ENCODE measurements at regions not wholly inside any gene's neighbourhood (a gene's known extent, or its start where the extent isn't known, plus 50 kb on each side); places are given as distances from the start of the nearest gene placed in this dataset.
"Not testable (repeated sequence)": the region's sequence is repeated elsewhere in the genome, so short reads cannot be mapped to it uniquely, and the experiment has no call there.

DNA sequence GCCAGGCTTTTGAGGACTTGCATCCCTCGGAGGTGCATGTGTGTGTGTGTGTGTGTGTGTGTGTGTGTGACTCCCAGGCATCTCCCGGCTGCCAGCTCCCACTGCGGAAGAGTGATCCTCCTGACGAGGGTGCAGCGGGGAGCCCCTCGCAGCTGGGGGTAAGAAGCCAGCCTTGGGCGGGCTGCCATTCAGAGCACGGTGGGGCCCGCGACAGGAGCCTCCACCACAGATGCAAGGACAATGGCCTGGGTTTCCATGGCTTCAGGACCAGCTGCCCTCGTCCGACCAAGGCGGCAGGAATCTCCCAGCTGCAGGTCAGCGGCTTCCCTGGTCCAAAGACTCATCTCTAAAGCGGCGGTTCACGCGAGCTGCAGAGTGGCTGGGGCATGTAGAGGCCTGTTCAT, 908.5 kb downstream of the BRD1 start:
- TF ChIP-seq EZH2 (IDR thresholded peaks at IDR 0.05; ENCODE audit: borderline replicate concordance, insufficient read depth, low read depth, low read length, poor library complexity, severe bottlenecking): no peak
- TF ChIP-seq, protein P1, sequence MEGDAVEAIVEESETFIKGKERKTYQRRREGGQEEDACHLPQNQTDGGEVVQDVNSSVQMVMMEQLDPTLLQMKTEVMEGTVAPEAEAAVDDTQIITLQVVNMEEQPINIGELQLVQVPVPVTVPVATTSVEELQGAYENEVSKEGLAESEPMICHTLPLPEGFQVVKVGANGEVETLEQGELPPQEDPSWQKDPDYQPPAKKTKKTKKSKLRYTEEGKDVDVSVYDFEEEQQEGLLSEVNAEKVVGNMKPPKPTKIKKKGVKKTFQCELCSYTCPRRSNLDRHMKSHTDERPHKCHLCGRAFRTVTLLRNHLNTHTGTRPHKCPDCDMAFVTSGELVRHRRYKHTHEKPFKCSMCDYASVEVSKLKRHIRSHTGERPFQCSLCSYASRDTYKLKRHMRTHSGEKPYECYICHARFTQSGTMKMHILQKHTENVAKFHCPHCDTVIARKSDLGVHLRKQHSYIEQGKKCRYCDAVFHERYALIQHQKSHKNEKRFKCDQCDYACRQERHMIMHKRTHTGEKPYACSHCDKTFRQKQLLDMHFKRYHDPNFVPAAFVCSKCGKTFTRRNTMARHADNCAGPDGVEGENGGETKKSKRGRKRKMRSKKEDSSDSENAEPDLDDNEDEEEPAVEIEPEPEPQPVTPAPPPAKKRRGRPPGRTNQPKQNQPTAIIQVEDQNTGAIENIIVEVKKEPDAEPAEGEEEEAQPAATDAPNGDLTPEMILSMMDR (IDR thresholded peaks at IDR 0.05): no peak
- CTCF ChIA-PET: no interaction called here
- intact Hi-C loops (cut with micrococcal nuclease): no loop called here
- POLR2A ChIA-PET: no interaction called here
- no peak for DNase-seq
- H3K9me3 Mint-ChIP-seq (ENCODE audit: insufficient read depth): no peaks in the 10 kb centered on the region
- no peaks in the 10 kb centered on the region for H3K4me1 Mint-ChIP-seq
- Histone ChIP-seq H3K27ac (ENCODE audit: low read length in 2 of 2) (no peak overlapping the region), H3K27me3 (replicated peaks in 1 of 4; ENCODE audit: control extremely low read depth in 1 of 4, control insufficient read depth in 3 of 4, insufficient read depth in 4 of 4, low read length in 3 of 4) (no peaks in the 10 kb centered on the region), H3K4me3 (ENCODE audit: control extremely low read depth in 1 of 5, extremely low read depth in 1 of 5, insufficient read depth in 1 of 5, low read depth in 2 of 5, low read length in 4 of 5) (no peak overlapping the region), H3K79me2 (ENCODE audit: control insufficient read depth, insufficient read depth, low read length) (no peaks in the 10 kb centered on the region), H3K4me1 (ENCODE audit: control insufficient read depth in 2 of 2, insufficient read depth in 2 of 2, low read length in 2 of 2) (no peaks in the 10 kb centered on the region), H4K20me1 (ENCODE audit: control insufficient read depth, insufficient read depth, low read length, poor library complexity, severe bottlenecking) (no peaks in the 10 kb centered on the region), H3K9ac (ENCODE audit: low read length) (no peak overlapping the region), H2AFZ (ENCODE audit: insufficient read depth, low read depth, low read length, poor library complexity, severe bottlenecking) (no peak overlapping the region), H3K36me3 (replicated peaks in 1 of 2; ENCODE audit: control extremely low read depth in 1 of 2, control insufficient read depth in 1 of 2, extremely low read depth in 1 of 2, insufficient read depth in 2 of 2, low read length in 1 of 2) (no peaks in the 10 kb centered on the region), H3K4me2 (replicated peaks; ENCODE audit: low read depth, low read length, poor library complexity, severe bottlenecking) (no peak overlapping the region), H3K9me3 (ENCODE audit: control extremely low read depth in 1 of 3, control insufficient read depth in 2 of 3, insufficient read depth in 1 of 3, low read length in 2 of 3) (peaks cover 0 to 11% (median 0%) of the 10 kb centered on the region in 3 donors)
- no peak overlapping the region for H3K4me3 Mint-ChIP-seq
- no peak for ATAC-seq (ENCODE audit: low read depth)
- H3K27ac Mint-ChIP-seq: no peak overlapping the region
- H3K27me3 Mint-ChIP-seq: peaks cover 13% of the 10 kb centered on the region
- WGBS (ENCODE audit: insufficient coverage): 91% methylated on average over 18 of the region's 18 CpGs

DNA sequence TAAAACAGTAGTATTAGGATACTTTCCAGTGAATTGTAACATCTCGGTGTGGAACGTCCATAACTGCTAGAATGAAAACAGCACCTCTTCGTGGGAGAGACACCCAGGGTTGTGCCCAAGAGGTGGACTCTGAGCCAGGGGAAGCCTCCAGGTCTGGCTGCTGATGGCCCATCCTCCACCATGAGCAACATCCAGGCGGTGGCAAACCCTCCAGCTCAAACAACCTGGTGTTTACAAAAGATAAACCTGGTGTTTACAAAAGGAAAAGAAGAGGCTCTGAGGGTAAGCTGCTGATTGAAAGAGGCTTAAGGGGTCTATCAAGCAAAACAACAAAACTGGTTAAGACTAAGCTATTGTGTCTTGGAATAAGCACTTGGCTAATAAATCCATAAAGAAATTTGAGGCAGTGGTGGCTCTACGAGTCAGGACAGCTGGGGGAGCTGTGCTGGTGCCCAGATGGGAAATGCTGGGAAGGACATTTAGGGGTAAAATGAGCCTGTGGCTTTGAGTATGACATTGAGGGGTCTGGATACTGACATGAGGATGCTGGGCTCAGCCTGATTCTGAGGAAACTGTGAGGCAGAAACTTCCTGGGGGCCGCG, 909.0 kb downstream of the BRD1 start:
- no peak overlapping the region for H3K9ac ChIP-seq (ENCODE audit: low read length)
- H3K36me3 ChIP-seq (replicated peaks in 1 of 2; ENCODE audit: control extremely low read depth in 1 of 2, control insufficient read depth in 1 of 2, extremely low read depth in 1 of 2, insufficient read depth in 2 of 2, low read length in 1 of 2): no peaks in the 10 kb centered on the region
- no peak for TF ChIP-seq EZH2 (IDR thresholded peaks at IDR 0.05; ENCODE audit: borderline replicate concordance, insufficient read depth, low read depth, low read length, poor library complexity, severe bottlenecking)
- TF ChIP-seq, protein P1 (IDR thresholded peaks at IDR 0.05): no peak
- 80% methylated on average over 6 of the region's 7 CpGs for WGBS (ENCODE audit: insufficient coverage)
- Mint-ChIP-seq H3K4me3 (no peak overlapping the region), H3K27me3 (peaks cover 13% of the 10 kb centered on the region), H3K4me1 (no peaks in the 10 kb centered on the region), H3K9me3 (ENCODE audit: insufficient read depth) (no peaks in the 10 kb centered on the region), H3K27ac (no peak overlapping the region)
- H3K4me2 ChIP-seq (replicated peaks; ENCODE audit: low read depth, low read length, poor library complexity, severe bottlenecking): no peak overlapping the region
- ATAC-seq (ENCODE audit: low read depth): no peak
- ChIA-PET POLR2A (no interaction called here), CTCF (no interaction called here)
- H2AFZ ChIP-seq (ENCODE audit: insufficient read depth, low read depth, low read length, poor library complexity, severe bottlenecking): no peak overlapping the region
- no peaks in the 10 kb centered on the region for H3K27me3 ChIP-seq (replicated peaks in 1 of 4; ENCODE audit: control extremely low read depth in 1 of 4, control insufficient read depth in 3 of 4, insufficient read depth in 4 of 4, low read length in 3 of 4)
- no peaks in the 10 kb centered on the region for H3K4me1 ChIP-seq (ENCODE audit: control insufficient read depth in 2 of 2, insufficient read depth in 2 of 2, low read length in 2 of 2)
- no peak overlapping the region for H3K27ac ChIP-seq (ENCODE audit: low read length in 2 of 2)
- no peak overlapping the region for H3K4me3 ChIP-seq (ENCODE audit: control extremely low read depth in 1 of 5, extremely low read depth in 1 of 5, insufficient read depth in 1 of 5, low read depth in 2 of 5, low read length in 4 of 5)
- peaks cover 0 to 9% (median 0%) of the 10 kb centered on the region in 3 donors for H3K9me3 ChIP-seq (ENCODE audit: control extremely low read depth in 1 of 3, control insufficient read depth in 2 of 3, insufficient read depth in 1 of 3, low read length in 2 of 3)
- no peaks in the 10 kb centered on the region for H3K79me2 ChIP-seq (ENCODE audit: control insufficient read depth, insufficient read depth, low read length)
- no peak for DNase-seq
- intact Hi-C loops (cut with micrococcal nuclease): no loop called here
- no peaks in the 10 kb centered on the region for H4K20me1 ChIP-seq (ENCODE audit: control insufficient read depth, insufficient read depth, low read length, poor library complexity, severe bottlenecking)

DNA sequence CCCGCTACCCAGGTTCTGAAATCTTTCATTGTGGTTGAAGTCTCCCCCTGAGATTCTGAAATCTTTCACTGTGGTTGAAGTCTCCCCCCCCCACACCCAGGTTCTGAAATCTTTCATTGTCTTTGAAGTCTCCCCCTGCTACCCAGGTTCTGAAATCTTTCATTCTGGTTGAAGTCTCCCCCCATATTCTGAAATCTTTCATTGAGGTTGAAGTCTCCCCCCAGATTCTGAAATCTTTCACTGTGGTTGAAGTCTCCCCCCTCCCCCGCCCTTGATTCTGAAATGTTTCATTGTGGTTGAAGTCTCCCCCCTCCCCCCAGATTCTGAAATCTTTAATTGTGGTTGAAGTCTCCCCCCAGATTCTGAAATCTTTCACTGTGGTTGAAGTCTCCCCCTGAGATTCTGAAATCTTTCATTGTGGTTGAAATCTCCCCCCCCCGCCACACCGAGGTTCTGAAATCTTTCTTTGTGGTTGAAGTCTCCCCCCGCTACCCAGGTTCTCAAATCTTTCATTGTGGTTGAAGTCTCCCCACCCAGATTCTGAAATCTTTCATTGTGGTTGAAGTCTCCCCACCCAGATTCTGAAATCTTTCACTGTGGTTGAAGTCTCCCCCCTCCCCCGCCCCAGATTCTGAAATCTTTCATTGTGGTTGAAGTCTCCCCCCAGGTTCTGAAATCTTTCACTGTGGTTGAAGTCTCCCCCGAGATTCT, 915.2 kb downstream of the BRD1 start:
- not testable (repeated sequence) for H3K36me3 ChIP-seq (replicated peaks in 1 of 2; ENCODE audit: control extremely low read depth in 1 of 2, control insufficient read depth in 1 of 2, extremely low read depth in 1 of 2, insufficient read depth in 2 of 2, low read length in 1 of 2); H3K27ac Mint-ChIP-seq

More for the DNA sequence above, 915.2 kb downstream of the BRD1 start:
- intact Hi-C loops (cut with micrococcal nuclease); POLR2A ChIA-PET; H4K20me1 ChIP-seq (ENCODE audit: control insufficient read depth, insufficient read depth, low read length, poor library complexity, severe bottlenecking); H3K4me3 ChIP-seq (ENCODE audit: control extremely low read depth in 1 of 5, extremely low read depth in 1 of 5, insufficient read depth in 1 of 5, low read depth in 2 of 5, low read length in 4 of 5); H3K4me3 Mint-ChIP-seq; DNase-seq; H3K27ac ChIP-seq (ENCODE audit: low read length in 2 of 2); H3K4me1 ChIP-seq (ENCODE audit: control insufficient read depth in 2 of 2, insufficient read depth in 2 of 2, low read length in 2 of 2); CTCF ChIA-PET; H3K4me1 Mint-ChIP-seq; ATAC-seq (ENCODE audit: low read depth); H3K4me2 ChIP-seq (replicated peaks; ENCODE audit: low read depth, low read length, poor library complexity, severe bottlenecking); H3K9me3 ChIP-seq (ENCODE audit: control extremely low read depth in 1 of 3, control insufficient read depth in 2 of 3, insufficient read depth in 1 of 3, low read length in 2 of 3); H3K9ac ChIP-seq (ENCODE audit: low read length); H2AFZ ChIP-seq (ENCODE audit: insufficient read depth, low read depth, low read length, poor library complexity, severe bottlenecking); H3K79me2 ChIP-seq (ENCODE audit: control insufficient read depth, insufficient read depth, low read length); H3K27me3 ChIP-seq (replicated peaks in 1 of 4; ENCODE audit: control extremely low read depth in 1 of 4, control insufficient read depth in 3 of 4, insufficient read depth in 4 of 4, low read length in 3 of 4); H3K9me3 Mint-ChIP-seq (ENCODE audit: insufficient read depth): not testable (repeated sequence)
- no CpG with 5 or more reads among the region's 7 CpGs for WGBS (ENCODE audit: insufficient coverage)
- H3K27me3 Mint-ChIP-seq: peaks cover 13% of the 10 kb centered on the region
